ENCODE measurements at regions not wholly inside any gene's neighbourhood (a gene's known extent, or its start where the extent isn't known, plus 50 kb on each side); places are given as distances from the start of the nearest gene placed in this dataset.

- H3K27ac ChIP-seq = no peak overlapping the region
- H3K27me3 ChIP-seq = peaks cover 0 to 23% of the 10 kb centered on the region in 2 donors
- H3K9me3 ChIP-seq = peaks cover 0 to 3% (median 0%) of the 10 kb centered on the region in 4 donors
- no peaks in the 10 kb centered on the region for H3K36me3 ChIP-seq
- WGBS, 2 donors = 87 to 91% methylated on average over 7 of the region's 7 CpGs
- H3K4me1 ChIP-seq = no peaks in the 10 kb centered on the region
- TF ChIP-seq CTCF (IDR thresholded peaks at IDR 0.05) = no peak
- TF ChIP-seq POLR2A (IDR thresholded peaks at IDR 0.05) = no peak
- no peak for TF ChIP-seq EP300 (IDR thresholded peaks at IDR 0.05)
- H3K4me3 ChIP-seq = no peak overlapping the region
- DNase-seq (ENCODE audit: low spot score in 2 of 2) = no peak
These were observed 265.0 kb upstream of the FOXF1 start for GRCh38 chr16:86245351-86245750.

GRCh38 chr16:86245895-86246294 lies 264.4 kb upstream of the FOXF1 start:
- TF ChIP-seq POLR2A (IDR thresholded peaks at IDR 0.05) (no peak), CTCF (IDR thresholded peaks at IDR 0.05) (no peak), EP300 (IDR thresholded peaks at IDR 0.05) (no peak)
- 91 to 93% methylated on average over 5 to 6 of the region's 6 CpGs for WGBS, 2 donors
- Histone ChIP-seq H3K4me1 (no peaks in the 10 kb centered on the region), H3K27ac (no peak overlapping the region), H3K9me3 (peaks cover 0 to 3% (median 0%) of the 10 kb centered on the region in 4 donors), H3K4me3 (no peak overlapping the region), H3K27me3 (peaks cover 0 to 23% of the 10 kb centered on the region in 2 donors), H3K36me3 (no peaks in the 10 kb centered on the region)
- DNase-seq (ENCODE audit: low spot score in 2 of 2) = no peak

DNA sequence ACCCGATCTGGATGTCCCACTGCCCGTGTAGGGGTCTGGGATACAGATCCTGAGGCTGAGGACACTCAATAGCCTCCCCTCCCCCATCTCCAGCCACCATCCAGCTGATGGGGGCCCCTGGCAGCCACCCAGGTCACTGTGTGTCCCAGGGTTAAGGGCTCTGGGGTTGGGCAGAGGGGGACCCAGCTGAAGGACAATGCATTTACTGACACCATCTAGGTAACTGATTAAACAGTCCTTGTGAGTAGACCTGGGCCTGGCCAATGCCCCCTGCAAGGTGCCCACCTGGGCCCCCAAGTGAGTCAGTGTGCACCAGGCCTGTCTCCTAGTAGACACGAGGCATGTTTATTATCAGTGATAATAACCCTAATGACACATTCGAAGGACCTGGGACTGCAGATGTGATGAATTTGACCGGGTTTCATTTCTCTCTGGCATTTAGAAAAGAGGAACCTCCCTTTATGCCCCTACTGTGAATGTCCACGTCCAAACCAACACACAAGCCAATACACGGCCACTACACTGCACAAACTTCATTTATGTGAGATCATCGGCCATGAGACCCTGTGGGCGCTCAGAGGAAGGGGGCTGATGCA lies 261.9 kb upstream of the FOXF1 start:
- Histone ChIP-seq H3K36me3 (no peaks in the 10 kb centered on the region), H3K4me3 (no peak overlapping the region), H3K27ac (no peak overlapping the region), H3K27me3 (peaks cover 0 to 5% of the 10 kb centered on the region in 2 donors), H3K9me3 (peaks cover 0 to 3% (median 0%) of the 10 kb centered on the region in 4 donors), H3K4me1 (no peaks in the 10 kb centered on the region)
- WGBS, 2 donors = 68 to 72% methylated on average over 9 of the region's 9 CpGs
- no peak for DNase-seq (ENCODE audit: low spot score in 2 of 2)
- no peak for TF ChIP-seq EP300 (IDR thresholded peaks at IDR 0.05)
- no peak for TF ChIP-seq CTCF (IDR thresholded peaks at IDR 0.05)
- TF ChIP-seq POLR2A (IDR thresholded peaks at IDR 0.05) = no peak

DNA sequence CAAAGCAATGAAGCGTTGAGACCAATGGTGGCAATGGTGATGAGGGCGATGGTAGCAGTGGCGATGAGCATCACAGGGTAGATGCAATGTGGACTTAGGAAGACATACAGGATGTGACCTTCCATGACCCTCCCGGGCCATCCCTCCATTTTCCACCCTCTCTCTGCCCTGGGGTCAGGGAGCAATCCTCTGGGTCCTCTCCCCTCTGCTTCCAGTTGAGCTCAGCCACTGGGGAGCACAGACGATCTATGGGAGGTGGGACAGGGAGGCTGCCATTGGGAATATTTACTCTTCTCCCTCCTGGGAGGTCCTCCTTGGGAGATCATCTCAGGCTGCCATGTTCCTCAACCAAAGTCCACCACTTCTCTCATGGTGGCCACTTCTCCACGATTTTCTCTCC lies 260.7 kb upstream of the FOXF1 start:
- Histone ChIP-seq H3K4me1 (no peaks in the 10 kb centered on the region), H3K9me3 (peaks cover 0 to 3% (median 0%) of the 10 kb centered on the region in 4 donors), H3K4me3 (no peak overlapping the region), H3K27me3 (no peaks in the 10 kb centered on the region), H3K36me3 (no peaks in the 10 kb centered on the region), H3K27ac (no peak overlapping the region)
- TF ChIP-seq EP300 (IDR thresholded peaks at IDR 0.05) (no peak), POLR2A (IDR thresholded peaks at IDR 0.05) (no peak), CTCF (IDR thresholded peaks at IDR 0.05) (no peak)
- DNase-seq (ENCODE audit: low spot score in 2 of 2) = no peak
- WGBS, 2 donors = 80% methylated on average over 6 of the region's 6 CpGs

DNA sequence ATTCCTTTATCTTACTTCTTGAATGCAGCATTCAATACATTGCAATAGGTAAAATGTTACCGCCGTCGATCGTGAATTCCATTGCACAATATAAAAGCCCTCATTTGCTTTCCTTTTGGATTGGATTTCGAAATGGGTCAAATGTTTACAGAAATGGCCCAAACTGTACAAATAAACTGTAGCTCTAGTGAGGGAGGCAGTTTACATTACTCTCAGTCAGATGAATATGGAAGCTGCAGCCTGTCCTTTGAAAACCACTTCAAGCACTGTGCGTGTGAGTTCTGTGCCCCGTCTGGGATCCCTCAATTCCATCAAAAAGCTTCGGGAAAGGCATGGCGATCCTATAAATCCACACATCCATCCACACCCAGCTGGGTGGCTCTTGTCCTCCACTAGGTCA lies 258.6 kb upstream of the FOXF1 start:
- Histone ChIP-seq H3K27me3 (no peaks in the 10 kb centered on the region), H3K36me3 (no peaks in the 10 kb centered on the region), H3K27ac (no peak overlapping the region), H3K4me1 (no peaks in the 10 kb centered on the region), H3K4me3 (no peak overlapping the region), H3K9me3 (peaks cover 0 to 21% (median 0%) of the 10 kb centered on the region in 4 donors)
- WGBS, 2 donors = 79 to 84% methylated on average over 9 of the region's 9 CpGs
- TF ChIP-seq POLR2A (IDR thresholded peaks at IDR 0.05) (no peak), CTCF (IDR thresholded peaks at IDR 0.05) (no peak), EP300 (IDR thresholded peaks at IDR 0.05) (no peak)
- no peak for DNase-seq (ENCODE audit: low spot score in 2 of 2)

All from tibial nerve (tissue), 4 donors.